SKM-1 (cell line): ENCODE measurements at regions not wholly inside any gene's neighbourhood (a gene's known extent, or its start where the extent isn't known, plus 50 kb on each side); places are given as distances from the start of the nearest gene placed in this dataset.

Experiments used
- DNase-seq: peaks from one replicate; lab custom pipeline; 2025; ENCODE audit not compliant: unreplicated experiment; lab: John Stamatoyannopoulos, UW

GRCh38 chr14:99038431-99038820, 233.6 kb downstream of the BCL11B start:
- no peak for DNase-seq

GRCh38 chr14:99039331-99040041, 232.5 kb downstream of the BCL11B start:
- no peak for DNase-seq

GRCh38 chr14:99040052-99040451, 231.9 kb downstream of the BCL11B start:
- no peak for DNase-seq

- no peak for DNase-seq
Measured at GRCh38 chr14:99040711-99041110, 231.3 kb downstream of the BCL11B start.

- DNase-seq: no peak
Measured at GRCh38 chr14:99041141-99041819, 230.7 kb downstream of the BCL11B start.

- DNase-seq: no peak
Measured at GRCh38 chr14:99041820-99042174, 230.2 kb downstream of the BCL11B start.

GRCh38 chr14:99042381-99043266, 229.4 kb downstream of the BCL11B start:
- DNase-seq: no peak

GRCh38 chr14:99043267-99043615, 228.8 kb downstream of the BCL11B start:
- no peak for DNase-seq

GRCh38 chr14:99043756-99044155, 228.2 kb downstream of the BCL11B start:
- no peak for DNase-seq

GRCh38 chr14:99047441-99048031, 224.5 kb downstream of the BCL11B start:
- no peak for DNase-seq

GRCh38 chr14:99050309-99050708, 221.7 kb downstream of the BCL11B start:
- no peak for DNase-seq

- DNase-seq: no peak
Measured at GRCh38 chr14:99052467-99052866, 219.5 kb downstream of the BCL11B start.

GRCh38 chr14:99055019-99055418, 217.0 kb downstream of the BCL11B start:
- no peak for DNase-seq

- no peak for DNase-seq
Measured at GRCh38 chr14:99055816-99056215, 216.2 kb downstream of the BCL11B start.

GRCh38 chr14:99057576-99058083, 214.4 kb downstream of the BCL11B start:
- no peak for DNase-seq

GRCh38 chr14:99058542-99058941, 213.5 kb downstream of the BCL11B start:
- no peak for DNase-seq

GRCh38 chr14:99062216-99062615, 209.8 kb downstream of the BCL11B start:
- DNase-seq: no peak

GRCh38 chr14:99062772-99063418, 209.1 kb downstream of the BCL11B start:
- no peak for DNase-seq

- no peak for DNase-seq
Measured at GRCh38 chr14:99063620-99064225, 208.3 kb downstream of the BCL11B start.

GRCh38 chr14:99064262-99064954, 207.6 kb downstream of the BCL11B start:
- no peak for DNase-seq
